ENCODE measurements at regions not wholly inside any gene's neighbourhood (a gene's known extent, or its start where the extent isn't known, plus 50 kb on each side); places are given as distances from the start of the nearest gene placed in this dataset.

GRCh38 chr2:220701115-220701514, 871.0 kb downstream of the EPHA4 start:
- no peak overlapping the region for H3K18ac ChIP-seq (ENCODE audit: insufficient read length, low read depth, low read length)
- H3K4ac ChIP-seq (ENCODE audit: low read depth, low read length), result no peak overlapping the region
- H2BK12ac ChIP-seq (ENCODE audit: insufficient read length, low read depth, low read length), result no peak overlapping the region
- no peak overlapping the region for H3K9ac ChIP-seq (ENCODE audit: extremely low read depth, insufficient read length, low read length)
- no peak overlapping the region for H2BK20ac ChIP-seq (ENCODE audit: low read depth, low read length, poor library complexity, severe bottlenecking)
- H3K27me3 ChIP-seq (ENCODE audit: insufficient read depth, low read length), result no peaks in the 10 kb centered on the region
- H3T11ph ChIP-seq (ENCODE audit: low read length), result no peak overlapping the region
- H3K14ac ChIP-seq (ENCODE audit: insufficient read depth, low read length), result no peak overlapping the region
- H2AFZ ChIP-seq (ENCODE audit: low read length), result no peak overlapping the region
- no CpG with 5 or more reads among the region's 2 CpGs for WGBS (ENCODE audit: extremely low coverage, insufficient read length, low lambda C conversion rate)
- no peak overlapping the region for H3K4me3 Mint-ChIP-seq
- no peak overlapping the region for H2BK120ac ChIP-seq (ENCODE audit: low read depth, low read length, poor library complexity, severe bottlenecking)
- H3K9me3 Mint-ChIP-seq, result peaks cover 8 to 12% of the 10 kb centered on the region in 2 experiments; a peak in 4 of 5 replicates
- no peak overlapping the region for H3K4me2 ChIP-seq (ENCODE audit: insufficient read depth, insufficient read length, low read length)
- no peak overlapping the region for H3K27ac Mint-ChIP-seq
- H4K20me1 ChIP-seq (ENCODE audit: control insufficient read depth, insufficient read depth, insufficient read length), result no peaks in the 10 kb centered on the region
- no peak overlapping the region for H3K23ac ChIP-seq (ENCODE audit: insufficient read length, low read depth, low read length)
- no peaks in the 10 kb centered on the region for H3K23me2 ChIP-seq (ENCODE audit: insufficient read length, low read depth, low read length, poor library complexity, severe bottlenecking)
- no peak overlapping the region for H4K8ac ChIP-seq (replicated peaks; ENCODE audit: insufficient read length, low read depth, low read length)
- H3K27ac ChIP-seq (ENCODE audit: insufficient read length, low read depth, low read length), result no peak overlapping the region
- H3K4me1 Mint-ChIP-seq, result peaks cover 0 to 2% of the 10 kb centered on the region in 2 experiments; a peak in 1 of 4 replicates
- no peaks in the 10 kb centered on the region for H3K79me2 ChIP-seq (ENCODE audit: insufficient read depth, low read length)
- H3K36me3 Mint-ChIP-seq (ENCODE audit: insufficient read depth in 1 of 3, low read depth in 3 of 3), result peaks cover 0 to 12% (median 0%) of the 10 kb centered on the region in 3 experiments; a peak in 2 of 7 replicates
- H4K5ac ChIP-seq (ENCODE audit: insufficient read length, low read depth, low read length), result no peak overlapping the region
- H2AK5ac ChIP-seq (ENCODE audit: insufficient read length, low read length), result no peak overlapping the region
- no peaks in the 10 kb centered on the region for H3K9me3 ChIP-seq (ENCODE audit: control insufficient read depth, low read depth, low read length)
- H2BK5ac ChIP-seq (ENCODE audit: insufficient read length, low read length), result no peak overlapping the region
- no peak overlapping the region for H4K91ac ChIP-seq (ENCODE audit: insufficient read length, low read depth, low read length)
- H2BK15ac ChIP-seq (ENCODE audit: low read depth, low read length), result no peak overlapping the region
- H3K56ac ChIP-seq (ENCODE audit: insufficient read length, low read depth, low read length), result no peak overlapping the region
- H3K27me3 Mint-ChIP-seq (ENCODE audit: low read depth), result no peaks in the 10 kb centered on the region; the same call in 1 of the 2 replicates
- no peaks in the 10 kb centered on the region for H3K79me1 ChIP-seq (ENCODE audit: insufficient read depth, low read depth, low read length, poor library complexity, severe bottlenecking)
- TF ChIP-seq CTCF (conservative IDR thresholded peaks at IDR 0.05), result no peak
- no peaks in the 10 kb centered on the region for H3K4me1 ChIP-seq (ENCODE audit: insufficient read depth, low read length)
- DNase-seq, result no peak
